Stomach (tissue), 8 donors: ENCODE measurements at regions not wholly inside any gene's neighbourhood (a gene's known extent, or its start where the extent isn't known, plus 50 kb on each side); places are given as distances from the start of the nearest gene placed in this dataset.

ENCODE experiments used
- DNase-seq, 2 donors: peaks; one replicate each; pipeline versions ENCODE4 v3.0.0 to v3.0.0-alpha.2; 2013 to 2019
- H3K27ac ChIP-seq, 5 donors: fragments of 200-600 bp in 4 of 5; sonication (generic) in 4 of 5; one replicate each; pipeline ENCODE4 v1.5.1; 2013 to 2019; ENCODE audit warnings: mild to moderate bottlenecking in 1 of 5, moderate library complexity in 1 of 5
- H3K27me3 ChIP-seq, 3 donors: fragments of 200-600 bp; sonication (generic); one replicate each; pipeline ENCODE4 v1.5.1; 2017 to 2019; ENCODE audit warnings: mixed run types in 1 of 3
- H3K36me3 ChIP-seq, 4 donors: fragments of 200-600 bp; sonication (generic); 1 replicate in 3 of 4; 2 replicates in 1 of 4; pipeline ENCODE4 v1.5.1; 2016 to 2019
- H3K4me1 ChIP-seq, 4 donors: fragments of 200-600 bp; sonication (generic); one replicate each; pipeline ENCODE4 v1.5.1; 2016 to 2019
- H3K4me3 ChIP-seq, 4 donors: fragments of 200-600 bp; sonication (generic) in 3 of 4; one replicate each; pipeline ENCODE4 v1.5.1; 2016 to 2019; ENCODE audit warnings: mild to moderate bottlenecking in 1 of 4
- H3K9me3 ChIP-seq, 4 donors: fragments of 200-600 bp; sonication (generic); one replicate each; pipeline ENCODE4 v1.5.1; 2016 to 2019
- CTCF ChIP-seq, 7 experiments: fragments of 450-650 bp in 4 of 7; fragments of 200-600 bp in 3 of 7; sonication (generic) in 3 of 7; IDR thresholded peaks; one replicate each; pipeline ENCODE4 v1.5.1; 2016 to 2019; ENCODE audit warnings: antibody characterized with exemption in 7 of 7, control low read depth in 2 of 7, mild to moderate bottlenecking in 1 of 7
- EP300 ChIP-seq: sonication (generic); formaldehyde crosslinking; IDR thresholded peaks from one replicate; pipeline ENCODE4 v1.6.1; 2017; ENCODE audit warnings: antibody characterized with exemption
- POLR2A ChIP-seq, 4 donors: fragments of 450-650 bp; IDR thresholded peaks; one replicate each; pipeline ENCODE4 v1.6.1; 2016; ENCODE audit warnings: antibody characterized with exemption in 4 of 4, control low read depth in 2 of 4, mild to moderate bottlenecking in 1 of 4, moderate library complexity in 1 of 4
- POLR2AphosphoS5 ChIP-seq, 3 donors: sonication (generic); formaldehyde crosslinking; IDR thresholded peaks; one replicate each; pipeline ENCODE4 v1.6.1; 2016; ENCODE audit warnings: antibody characterized with exemption in 3 of 3
- WGBS, 5 donors: extraction: QIAGEN DNeasy Blood & Tissue Kit in 3 of 5; methylation state at CpG; one replicate each; pipeline versions ENCODE4 v1.1.5 to v1.1.7; 2013 to 2018; 5-methylcytosine and 5-hydroxymethylcytosine counted together
- intact Hi-C: fragments of 100-400 bp; cut with DNase I; formaldehyde crosslinking; loops from one replicate; pipeline ENCODE4 v1.15.1; 2023; ENCODE audit warnings: low total_unique reads
- donor health status: healthy with polysubstance abuse.
- donor health status: Bipolar disorder and iron deficiency.
- donor health status: healthy.

- Histone ChIP-seq H3K27ac (no peak overlapping the region), H3K27me3 (no peaks in the 10 kb centered on the region), H3K4me3 (no peak overlapping the region), H3K4me1 (no peaks in the 10 kb centered on the region), H3K36me3 (no peaks in the 10 kb centered on the region), H3K9me3 (peaks cover 0 to 71% (median 44%) of the 10 kb centered on the region in 4 donors)
- intact Hi-C loops: no loop called here
- TF ChIP-seq CTCF (IDR thresholded peaks at IDR 0.05) (no peak), POLR2AphosphoS5 (IDR thresholded peaks at IDR 0.05) (no peak), POLR2A (IDR thresholded peaks at IDR 0.05) (no peak), EP300 (no peak)
- no peak for DNase-seq
Observed at GRCh38 chr16:35186045-35186759, 1726.8 kb downstream of the TP53TG3F start.

DNA sequence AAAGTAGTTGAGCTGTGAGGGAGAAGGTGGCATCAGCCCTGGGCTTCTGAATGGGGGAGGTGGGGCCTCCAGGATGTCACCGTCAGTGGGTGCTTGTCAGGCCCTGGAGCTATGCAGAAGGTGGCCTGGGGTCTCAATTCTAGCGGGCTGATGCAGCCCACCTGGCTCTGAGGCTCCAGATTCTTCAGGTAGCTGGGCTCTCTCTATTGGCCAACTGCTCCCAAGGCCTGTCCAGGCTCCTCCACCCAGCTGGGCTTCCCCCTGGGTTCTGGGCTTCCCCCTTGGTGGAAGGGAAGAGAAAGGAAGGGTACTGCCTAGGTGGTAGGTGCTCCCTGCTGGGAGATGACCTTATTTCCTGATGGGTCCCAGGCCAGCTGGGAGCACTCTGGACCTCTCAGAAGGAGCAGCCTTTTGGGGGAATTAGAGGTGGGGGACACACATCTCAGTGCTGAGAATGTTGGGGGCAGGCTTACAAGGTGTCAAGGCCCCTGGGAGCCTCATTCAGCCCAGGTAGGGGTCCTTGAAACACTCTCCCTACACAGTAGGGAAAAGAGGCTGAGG lies 1728.3 kb downstream of the TP53TG3F start:
- H3K4me1 ChIP-seq: no peaks in the 10 kb centered on the region
- no peak for DNase-seq
- TF ChIP-seq CTCF (IDR thresholded peaks at IDR 0.05) (no peak), EP300 (no peak), POLR2AphosphoS5 (IDR thresholded peaks at IDR 0.05) (no peak)
- H3K9me3 ChIP-seq: peaks cover 0 to 57% (median 37%) of the 10 kb centered on the region in 4 donors
- H3K27me3 ChIP-seq: no peaks in the 10 kb centered on the region
- no peaks in the 10 kb centered on the region for H3K36me3 ChIP-seq
- no peak overlapping the region for H3K27ac ChIP-seq
- 25 to 65% (median 50%) methylated on average over 1 to 2 of the region's 2 CpGs for WGBS, 5 donors
- intact Hi-C loops: no loop called here
- H3K4me3 ChIP-seq: no peak overlapping the region

GRCh38 chr16:35188288-35189155 lies 1729.1 kb downstream of the TP53TG3F start:
- Histone ChIP-seq H3K27me3 (no peaks in the 10 kb centered on the region), H3K4me1 (no peaks in the 10 kb centered on the region), H3K36me3 (no peaks in the 10 kb centered on the region), H3K9me3 (peaks cover 0 to 56% (median 37%) of the 10 kb centered on the region in 4 donors), H3K27ac (no peak overlapping the region), H3K4me3 (no peak overlapping the region)
- intact Hi-C loops: no loop called here
- no peak for TF ChIP-seq POLR2A (IDR thresholded peaks at IDR 0.05)
- no peak for TF ChIP-seq CTCF (IDR thresholded peaks at IDR 0.05)
- no peak for TF ChIP-seq POLR2AphosphoS5 (IDR thresholded peaks at IDR 0.05)
- TF ChIP-seq EP300: no peak
- WGBS, 5 donors: 32 to 51% (median 49%) methylated on average over 4 to 8 of the region's 8 CpGs
- no peak for DNase-seq

GRCh38 chr16:35192993-35193392 lies 1733.6 kb downstream of the TP53TG3F start:
- Histone ChIP-seq H3K36me3 (no peaks in the 10 kb centered on the region), H3K27ac (no peak overlapping the region), H3K9me3 (peaks cover 0 to 60% (median 36%) of the 10 kb centered on the region in 4 donors), H3K27me3 (no peaks in the 10 kb centered on the region), H3K4me3 (no peak overlapping the region), H3K4me1 (no peaks in the 10 kb centered on the region)
- 69 to 89% (median 84%) methylated on average over 4 of the region's 4 CpGs for WGBS, 5 donors
- intact Hi-C loops: no loop called here
- DNase-seq: no peak
- no peak for TF ChIP-seq CTCF (IDR thresholded peaks at IDR 0.05)
- TF ChIP-seq EP300: no peak
- TF ChIP-seq POLR2A (IDR thresholded peaks at IDR 0.05): no peak
- no peak for TF ChIP-seq POLR2AphosphoS5 (IDR thresholded peaks at IDR 0.05)
